Right lobe of liver (tissue), 4 donors: ENCODE measurements at regions not wholly inside any gene's neighbourhood (a gene's known extent, or its start where the extent isn't known, plus 50 kb on each side); places are given as distances from the start of the nearest gene placed in this dataset.

ENCODE experiments used
- POLR2A ChIP-seq: fragments of 450-650 bp; IDR thresholded peaks from one replicate; pipeline ENCODE4 v1.6.1; 2017; ENCODE audit warnings: antibody characterized with exemption, mild to moderate bottlenecking
- TF ChIP-seq, protein P1 (sequence below), 4 donors: fragments of 200-600 bp in 3 of 4; fragments of 450-650 bp in 1 of 4; IDR thresholded peaks; one replicate each; pipeline versions ENCODE4 v1.5.1 to v1.8.0; 2016 to 2022; ENCODE audit warnings: antibody characterized with exemption in 4 of 4, mild to moderate bottlenecking in 2 of 4
- donor health status: DM: no; HTN: no; CAD: no.
- donor health status: DM: no; HTN: no; CAD: no.
- donor health status: DM: no; HTN: yes; CAD: no.

DNA sequence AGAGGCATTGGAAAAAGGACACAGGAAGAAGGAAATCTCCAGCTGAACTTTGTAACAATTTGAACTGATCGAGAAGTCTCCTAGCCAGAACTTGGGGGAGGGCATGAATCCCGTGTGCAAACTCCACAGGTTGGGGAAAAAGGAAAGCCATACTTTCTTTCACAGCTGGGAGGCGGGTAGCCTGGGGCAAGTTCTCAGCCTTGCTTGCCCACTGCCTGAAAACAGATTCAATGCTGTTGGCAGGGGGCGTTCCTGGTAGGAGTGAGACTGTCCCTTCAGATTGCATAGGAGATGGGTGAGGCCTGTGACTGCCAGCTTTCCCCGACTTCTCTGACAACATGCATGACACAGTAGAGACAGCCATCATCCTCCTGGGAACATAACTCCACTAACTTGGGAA is 289.1 kb upstream of the PHF14 start:
- TF ChIP-seq, protein P1, sequence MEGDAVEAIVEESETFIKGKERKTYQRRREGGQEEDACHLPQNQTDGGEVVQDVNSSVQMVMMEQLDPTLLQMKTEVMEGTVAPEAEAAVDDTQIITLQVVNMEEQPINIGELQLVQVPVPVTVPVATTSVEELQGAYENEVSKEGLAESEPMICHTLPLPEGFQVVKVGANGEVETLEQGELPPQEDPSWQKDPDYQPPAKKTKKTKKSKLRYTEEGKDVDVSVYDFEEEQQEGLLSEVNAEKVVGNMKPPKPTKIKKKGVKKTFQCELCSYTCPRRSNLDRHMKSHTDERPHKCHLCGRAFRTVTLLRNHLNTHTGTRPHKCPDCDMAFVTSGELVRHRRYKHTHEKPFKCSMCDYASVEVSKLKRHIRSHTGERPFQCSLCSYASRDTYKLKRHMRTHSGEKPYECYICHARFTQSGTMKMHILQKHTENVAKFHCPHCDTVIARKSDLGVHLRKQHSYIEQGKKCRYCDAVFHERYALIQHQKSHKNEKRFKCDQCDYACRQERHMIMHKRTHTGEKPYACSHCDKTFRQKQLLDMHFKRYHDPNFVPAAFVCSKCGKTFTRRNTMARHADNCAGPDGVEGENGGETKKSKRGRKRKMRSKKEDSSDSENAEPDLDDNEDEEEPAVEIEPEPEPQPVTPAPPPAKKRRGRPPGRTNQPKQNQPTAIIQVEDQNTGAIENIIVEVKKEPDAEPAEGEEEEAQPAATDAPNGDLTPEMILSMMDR (IDR thresholded peaks at IDR 0.05): no peak
- TF ChIP-seq POLR2A: no peak
